Left forelimb (tissue), 1 donor: ENCODE measurements at regions not wholly inside any gene's neighbourhood (a gene's known extent, or its start where the extent isn't known, plus 50 kb on each side); places are given as distances from the start of the nearest gene placed in this dataset.

Source experiments
- DNase-seq: peaks from one replicate; pipeline ENCODE4 v3.0.0-alpha.2; 2018; ENCODE audit warnings: low spot score

GRCh38 chr21:38741092-38741949 is 64.4 kb upstream of the ETS2 start:
- DNase-seq, result no peak

DNA sequence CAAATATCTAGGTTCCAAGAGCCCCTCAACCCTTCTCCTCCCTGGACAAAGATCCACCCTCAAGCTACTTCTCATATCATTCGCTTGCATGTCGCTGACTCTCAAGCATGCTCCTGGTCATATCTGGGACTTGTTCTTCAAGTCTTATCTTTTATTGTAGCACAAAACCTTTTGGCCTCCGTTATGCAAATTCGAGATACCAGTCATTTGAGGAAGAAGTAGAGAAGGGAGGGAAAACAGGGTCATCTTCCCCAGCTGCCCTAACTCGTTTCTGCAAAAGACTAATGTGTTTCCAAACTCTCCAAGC is 63.8 kb upstream of the ETS2 start:
- no peak for DNase-seq

GRCh38 chr21:38742580-38743260 is 63.0 kb upstream of the ETS2 start:
- no peak for DNase-seq

DNA sequence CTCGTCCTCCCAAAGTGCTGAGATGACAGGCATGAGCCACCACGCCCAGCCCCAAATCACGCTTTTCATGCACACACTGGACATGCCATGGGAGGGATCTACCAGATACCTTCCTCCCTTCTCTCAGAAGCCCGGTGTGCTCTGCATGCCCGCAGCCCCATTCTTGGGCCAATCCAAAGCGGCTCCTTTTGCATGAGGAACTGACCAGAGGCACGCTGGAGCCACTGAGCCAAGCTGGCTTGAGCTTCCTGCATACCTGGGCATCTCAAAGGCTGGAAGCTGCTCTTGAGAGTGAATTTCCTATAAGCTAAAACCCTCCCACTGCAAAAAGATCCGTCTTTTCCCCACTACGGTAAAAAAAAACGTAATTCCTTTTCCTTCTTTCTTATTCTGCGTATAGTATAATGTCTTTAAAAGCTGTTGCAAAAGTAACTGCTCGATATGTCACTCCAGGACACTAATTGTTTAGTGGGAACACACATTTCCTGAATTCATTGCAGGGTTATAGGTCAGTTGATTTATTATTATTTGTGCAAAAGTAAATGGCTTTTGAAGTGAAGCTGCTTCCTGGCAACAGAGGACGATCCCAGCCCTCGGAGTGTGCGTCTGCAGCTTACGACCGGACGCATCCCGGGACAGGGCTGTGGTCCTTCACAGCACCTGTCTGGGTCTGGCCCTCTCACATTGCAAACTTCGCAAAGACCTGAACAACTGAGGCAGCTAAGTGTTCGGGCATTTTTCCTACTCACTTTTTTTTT is 61.8 kb upstream of the ETS2 start:
- DNase-seq, result no peak

GRCh38 chr21:38744861-38745260 is 60.9 kb upstream of the ETS2 start:
- no peak for DNase-seq

DNA sequence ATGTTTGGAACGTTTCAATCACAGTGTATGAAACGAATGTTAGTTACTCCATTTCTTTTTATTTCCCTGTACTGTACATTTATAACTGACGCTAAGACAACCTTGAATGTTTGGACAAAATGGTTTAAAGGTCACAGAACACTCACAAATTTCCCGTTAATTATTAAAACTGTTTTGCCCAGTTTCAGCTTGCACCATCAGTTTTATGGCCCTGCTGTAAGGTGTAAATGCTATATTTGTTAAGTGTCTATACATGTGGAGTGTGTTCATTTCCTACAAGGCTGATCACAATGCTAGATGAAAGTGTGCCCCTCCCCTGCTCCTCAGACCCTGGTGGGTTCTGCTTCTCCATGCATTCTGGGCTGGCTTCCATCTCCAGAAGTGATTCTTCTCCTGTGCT is 57.9 kb upstream of the ETS2 start:
- DNase-seq, result no peak

DNA sequence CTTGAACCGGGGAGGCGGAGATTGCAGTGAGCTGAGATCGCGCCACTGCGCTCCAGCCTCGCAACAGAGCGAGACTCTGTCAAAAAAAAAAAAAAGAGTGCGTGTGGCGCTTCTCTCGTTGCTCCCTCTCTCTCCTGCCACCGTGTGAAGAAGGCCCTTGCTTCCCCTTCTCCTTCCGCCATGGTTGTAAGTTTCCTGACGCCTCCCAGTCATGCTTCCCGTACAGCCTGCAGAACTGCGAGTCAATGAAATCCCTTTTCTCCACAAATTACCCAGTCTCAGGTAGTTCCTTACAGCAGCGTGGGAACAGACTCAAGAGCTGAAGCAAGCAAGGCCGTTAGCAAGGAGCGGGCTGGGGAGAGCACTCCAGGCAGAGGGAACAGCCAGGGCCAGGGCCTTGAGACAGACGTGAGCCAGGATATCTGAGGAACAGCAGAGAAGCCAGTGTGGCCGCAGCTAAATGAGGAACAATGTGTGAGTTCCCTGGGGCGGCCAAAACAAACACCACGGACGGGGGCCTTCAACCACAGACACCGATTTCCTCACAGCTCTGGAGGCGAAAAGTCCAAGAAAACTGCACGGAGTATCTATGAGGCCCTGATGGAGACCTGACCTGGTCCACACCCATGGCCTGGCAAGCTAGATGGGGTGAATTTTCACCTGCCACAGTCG is 54.2 kb upstream of the ETS2 start:
- no peak for DNase-seq

DNA sequence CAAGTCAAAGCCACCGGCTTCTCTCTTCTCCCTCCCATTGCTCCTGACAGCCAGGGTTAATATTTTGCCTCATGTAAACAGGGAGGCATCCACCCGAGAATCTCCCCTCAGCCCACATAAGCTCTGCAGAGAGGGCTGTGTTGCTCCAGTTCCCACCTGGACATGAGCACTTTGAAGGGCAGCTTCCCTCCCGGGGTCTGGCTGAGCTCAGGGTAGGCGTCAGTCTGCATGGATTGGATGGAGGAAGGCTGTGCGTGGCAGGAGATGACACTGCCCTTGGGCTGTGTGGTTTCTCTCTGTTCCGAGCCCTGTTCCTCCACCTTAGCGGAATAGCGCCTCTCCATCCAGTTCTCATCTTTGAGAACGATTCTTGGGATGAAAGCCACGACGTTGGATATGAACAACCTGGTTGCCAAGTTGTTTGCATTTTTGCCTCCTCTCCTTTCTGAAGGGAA is 53.7 kb upstream of the ETS2 start:
- no peak for DNase-seq

- DNase-seq, result no peak
These were observed 52.6 kb upstream of the ETS2 start for GRCh38 chr21:38753114-38753513.

GRCh38 chr21:38753557-38753971 is 52.2 kb upstream of the ETS2 start:
- no peak for DNase-seq
